Brain microvascular endothelial cell (primary cell): ENCODE measurements at regions not wholly inside any gene's neighbourhood (a gene's known extent, or its start where the extent isn't known, plus 50 kb on each side); places are given as distances from the start of the nearest gene placed in this dataset.

ENCODE experiments used
- DNase-seq: peaks from one replicate; pipeline ENCODE4 v3.0.0-alpha.2; 2020
- H3K27ac ChIP-seq: fragments of 250-450 bp; sonication (Bioruptor Pico); 2 replicates; pipeline ENCODE4 v1.5.1; 2020; ENCODE audit warnings: mild to moderate bottlenecking, moderate library complexity
- H3K27me3 ChIP-seq: fragments of 250-450 bp; sonication (Bioruptor Pico); replicated peaks from 2 replicates; pipeline ENCODE4 v1.5.1; 2020; ENCODE audit warnings: mild to moderate bottlenecking
- H3K36me3 ChIP-seq: fragments of 250-450 bp; sonication (Bioruptor Pico); replicated peaks from 2 replicates; pipeline ENCODE4 v1.5.1; 2020; ENCODE audit warnings: mild to moderate bottlenecking
- H3K4me3 ChIP-seq: 2 replicates; pipeline ENCODE4 v1.5.1; 2011; ENCODE audit warnings: low read depth, mild to moderate bottlenecking, control low read depth, low read length, moderate library complexity
- CTCF ChIP-seq: IDR thresholded peaks from 2 replicates; pipeline ENCODE4 v1.5.1; 2011; ENCODE audit warnings: low read depth, mild to moderate bottlenecking, moderate library complexity, low read length, control low read depth, inconsistent platforms; ENCODE audit errors: missing control alignments
- in situ Hi-C: cut with HindIII; loops from 2 replicates; pipeline ENCODE4 v1.10.0; 2017; ENCODE audit warnings: low sequenced_read_pairs, low pct_ligation_motif_present

DNA sequence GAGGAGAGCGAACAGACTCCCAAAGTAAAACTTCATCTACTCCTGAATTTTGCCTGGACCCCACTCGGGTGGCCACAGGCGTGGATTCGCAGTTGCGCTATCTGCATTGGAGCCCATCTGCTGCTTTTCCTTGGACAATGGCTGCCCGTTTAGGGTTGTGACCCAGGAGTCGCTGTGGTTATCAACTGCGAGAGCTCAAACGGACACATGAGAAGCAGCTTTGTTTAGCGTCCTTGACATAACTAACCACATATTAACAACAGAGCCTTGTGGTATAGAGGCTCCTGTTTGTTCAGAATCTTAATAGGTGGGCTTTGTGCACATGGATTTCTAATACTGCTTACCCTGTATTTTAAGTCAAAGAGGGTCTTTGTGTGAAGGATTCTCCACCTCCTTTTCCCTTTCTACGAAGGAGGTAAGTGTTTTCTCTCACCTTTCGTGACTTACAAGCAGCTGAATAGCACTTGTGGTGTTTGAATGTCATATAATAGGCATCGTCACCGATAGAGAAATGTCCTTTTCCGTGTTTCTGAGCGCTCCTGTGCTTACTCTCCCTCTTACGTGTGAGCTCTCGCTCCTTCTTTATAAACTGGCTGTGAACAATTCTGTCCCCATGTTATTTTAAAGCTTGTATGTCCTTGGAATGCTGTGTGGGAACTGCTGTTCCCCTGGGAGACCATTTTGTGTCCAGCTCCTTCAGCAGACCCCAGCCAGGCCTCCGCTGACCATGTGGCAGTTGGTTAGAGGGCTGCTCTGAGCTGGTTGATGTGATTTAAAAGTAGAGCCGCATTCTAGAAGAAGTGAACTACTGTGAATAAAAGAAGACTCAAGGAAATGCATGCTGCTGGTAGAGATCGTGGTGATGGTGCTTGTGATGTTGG, 441.4 kb downstream of the RPS6KC1 start:
- in situ Hi-C loops: no loop called here

DNA sequence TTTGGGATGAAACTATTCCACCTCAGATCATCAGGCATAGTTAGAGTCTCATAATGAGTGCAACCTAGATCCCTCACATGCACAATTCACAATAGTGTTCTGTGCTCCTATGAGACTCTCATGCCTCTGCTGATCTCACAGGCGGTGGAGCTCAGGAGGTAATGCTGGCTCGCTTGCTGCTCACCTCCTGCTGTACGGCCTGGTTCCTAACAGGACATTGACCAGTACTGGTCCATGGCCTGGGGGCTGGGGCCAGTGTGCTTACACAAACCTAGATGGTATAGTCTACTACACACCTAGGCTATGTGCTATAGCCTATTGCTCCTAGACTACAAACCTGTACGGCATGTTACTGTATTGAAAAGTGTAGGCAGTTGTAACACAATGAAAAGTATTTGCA, 448.4 kb downstream of the RPS6KC1 start:
- in situ Hi-C loops: no loop called here
- Histone ChIP-seq H3K27ac (no peak overlapping the region), H3K27me3 (no peaks in the 10 kb centered on the region), H3K36me3 (no peaks in the 10 kb centered on the region), H3K4me3 (no peak overlapping the region)
- no peak for TF ChIP-seq CTCF
- no peak for DNase-seq

More for the DNA sequence above, 441.4 kb downstream of the RPS6KC1 start:
- DNase-seq: no peak
- no peaks in the 10 kb centered on the region for H3K36me3 ChIP-seq
- H3K27me3 ChIP-seq: no peaks in the 10 kb centered on the region
- no peak overlapping the region for H3K4me3 ChIP-seq
- TF ChIP-seq CTCF: no peak
- H3K27ac ChIP-seq: no peak overlapping the region

GRCh38 chr1:213507472-213508223, 456.6 kb downstream of the RPS6KC1 start:
- H3K36me3 ChIP-seq: no peaks in the 10 kb centered on the region
- TF ChIP-seq CTCF: no peak
- no peak overlapping the region for H3K4me3 ChIP-seq
- no peaks in the 10 kb centered on the region for H3K27me3 ChIP-seq
- in situ Hi-C loops: no loop called here
- DNase-seq: no peak
- H3K27ac ChIP-seq: no peak overlapping the region

GRCh38 chr1:213511173-213511572, 460.1 kb downstream of the RPS6KC1 start:
- Histone ChIP-seq H3K36me3 (no peaks in the 10 kb centered on the region), H3K27me3 (no peaks in the 10 kb centered on the region), H3K27ac (no peak overlapping the region), H3K4me3 (no peak overlapping the region)
- no peak for TF ChIP-seq CTCF
- in situ Hi-C loops: no loop called here
- no peak for DNase-seq

DNA sequence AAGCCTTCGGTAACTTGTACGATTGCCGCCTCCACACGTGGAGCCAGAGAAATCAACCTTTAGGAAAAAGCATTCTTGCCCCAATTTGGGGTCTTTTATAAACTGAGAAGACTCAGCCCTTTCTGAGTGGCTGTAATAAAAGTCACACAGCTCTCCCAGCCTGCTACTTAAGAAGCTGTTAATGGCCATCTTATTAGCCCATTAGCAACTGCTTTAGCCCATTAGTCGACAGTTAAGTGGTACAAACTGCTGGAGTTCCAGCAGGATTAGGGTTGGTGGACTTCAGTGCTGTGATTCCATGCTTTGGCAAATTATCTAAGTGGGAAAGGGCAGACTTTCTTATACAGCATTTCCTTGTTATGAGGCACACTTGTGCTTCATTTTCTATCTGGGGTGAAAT, 461.3 kb downstream of the RPS6KC1 start:
- no peak for DNase-seq
- Histone ChIP-seq H3K27me3 (no peaks in the 10 kb centered on the region), H3K36me3 (no peaks in the 10 kb centered on the region), H3K4me3 (no peak overlapping the region), H3K27ac (no peak overlapping the region)
- no peak for TF ChIP-seq CTCF
- in situ Hi-C loops: no loop called here
